ENCODE measurements at regions not wholly inside any gene's neighbourhood (a gene's known extent, or its start where the extent isn't known, plus 50 kb on each side); places are given as distances from the start of the nearest gene placed in this dataset.

DNA sequence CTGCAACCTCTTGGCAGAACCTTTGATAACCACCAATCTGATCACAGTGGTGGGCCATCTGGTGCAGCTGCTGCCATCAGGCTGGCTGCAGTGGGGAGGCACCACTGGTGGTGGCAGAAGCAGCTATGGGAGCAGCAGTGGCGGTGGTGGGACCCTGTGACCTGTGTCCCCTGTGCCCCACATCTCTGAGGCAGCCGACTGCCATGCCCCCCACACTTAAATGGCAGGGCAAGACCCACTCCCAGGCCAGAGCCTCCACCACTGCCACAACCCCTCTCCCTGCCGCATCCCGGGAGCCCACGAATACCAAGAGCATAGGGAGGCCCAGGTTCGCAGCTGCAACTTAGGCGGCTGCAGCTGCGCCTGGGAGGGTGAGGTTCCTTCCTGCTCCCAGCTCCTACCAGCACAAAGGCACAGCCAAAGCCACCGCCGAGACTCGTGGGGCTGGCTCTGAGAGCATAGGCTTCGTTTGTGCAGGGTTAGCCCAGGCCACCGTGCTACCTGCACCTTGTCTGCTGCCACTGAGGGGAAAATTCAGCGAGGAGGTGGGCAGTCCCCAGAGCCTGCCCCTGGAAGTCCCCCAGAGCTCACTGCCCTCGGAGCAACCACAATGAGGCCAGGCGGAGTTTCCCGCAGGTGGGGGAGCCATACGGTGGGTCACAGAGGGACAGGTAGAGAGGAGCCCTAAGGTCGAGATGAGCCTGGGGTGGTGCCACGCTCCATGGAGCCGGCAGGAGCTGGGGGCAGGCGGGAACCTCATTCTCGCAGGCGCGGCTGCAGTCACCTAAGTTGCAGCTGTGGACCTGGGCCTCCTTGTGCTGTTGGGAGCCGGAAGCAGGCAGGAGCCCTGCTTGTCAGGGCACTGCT is 518.7 kb downstream of the RWDD3 start:
- no peak for FAIRE-seq
- TF ChIP-seq, protein P1, sequence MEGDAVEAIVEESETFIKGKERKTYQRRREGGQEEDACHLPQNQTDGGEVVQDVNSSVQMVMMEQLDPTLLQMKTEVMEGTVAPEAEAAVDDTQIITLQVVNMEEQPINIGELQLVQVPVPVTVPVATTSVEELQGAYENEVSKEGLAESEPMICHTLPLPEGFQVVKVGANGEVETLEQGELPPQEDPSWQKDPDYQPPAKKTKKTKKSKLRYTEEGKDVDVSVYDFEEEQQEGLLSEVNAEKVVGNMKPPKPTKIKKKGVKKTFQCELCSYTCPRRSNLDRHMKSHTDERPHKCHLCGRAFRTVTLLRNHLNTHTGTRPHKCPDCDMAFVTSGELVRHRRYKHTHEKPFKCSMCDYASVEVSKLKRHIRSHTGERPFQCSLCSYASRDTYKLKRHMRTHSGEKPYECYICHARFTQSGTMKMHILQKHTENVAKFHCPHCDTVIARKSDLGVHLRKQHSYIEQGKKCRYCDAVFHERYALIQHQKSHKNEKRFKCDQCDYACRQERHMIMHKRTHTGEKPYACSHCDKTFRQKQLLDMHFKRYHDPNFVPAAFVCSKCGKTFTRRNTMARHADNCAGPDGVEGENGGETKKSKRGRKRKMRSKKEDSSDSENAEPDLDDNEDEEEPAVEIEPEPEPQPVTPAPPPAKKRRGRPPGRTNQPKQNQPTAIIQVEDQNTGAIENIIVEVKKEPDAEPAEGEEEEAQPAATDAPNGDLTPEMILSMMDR (IDR thresholded peaks at IDR 0.05; ENCODE audit: insufficient read depth, missing control alignments): no peak
- no peak for DNase-seq (ENCODE audit: insufficient read length, low spot score)

DNA sequence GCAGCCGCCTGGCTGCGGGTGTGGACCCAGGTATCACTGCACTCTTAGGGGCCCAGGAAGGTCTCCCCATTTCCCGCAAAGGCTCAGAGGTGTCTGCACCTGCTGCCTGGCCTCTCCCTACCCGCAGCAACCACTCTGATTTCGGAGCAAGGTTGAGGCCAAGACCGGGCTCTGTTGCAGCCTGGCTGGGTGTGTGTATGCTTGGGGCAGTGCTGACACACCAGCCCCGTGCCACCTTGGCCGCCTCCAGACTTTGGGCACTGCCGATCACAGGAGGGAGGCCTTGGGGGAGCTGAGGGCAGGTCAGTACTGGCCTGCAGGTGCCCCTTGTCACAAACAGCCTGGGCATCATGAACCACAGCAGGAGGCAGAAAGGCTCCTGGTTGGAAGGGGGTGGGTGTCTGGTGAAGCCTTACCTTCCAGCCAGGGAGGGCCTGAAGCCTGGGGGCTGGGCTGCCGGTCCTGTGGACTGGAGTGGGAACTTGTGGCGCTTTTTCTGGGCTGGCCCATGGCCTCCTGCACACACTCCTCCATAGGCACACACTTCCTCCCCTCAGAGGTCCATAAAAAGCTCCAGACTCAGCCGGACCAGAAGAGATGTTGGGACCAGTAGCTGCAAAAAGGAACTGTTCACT is 519.5 kb downstream of the RWDD3 start:
- DNase-seq (ENCODE audit: insufficient read length, low spot score): no peak
- FAIRE-seq: no peak
- TF ChIP-seq, protein P1 (IDR thresholded peaks at IDR 0.05; ENCODE audit: insufficient read depth, missing control alignments): no peak

DNA sequence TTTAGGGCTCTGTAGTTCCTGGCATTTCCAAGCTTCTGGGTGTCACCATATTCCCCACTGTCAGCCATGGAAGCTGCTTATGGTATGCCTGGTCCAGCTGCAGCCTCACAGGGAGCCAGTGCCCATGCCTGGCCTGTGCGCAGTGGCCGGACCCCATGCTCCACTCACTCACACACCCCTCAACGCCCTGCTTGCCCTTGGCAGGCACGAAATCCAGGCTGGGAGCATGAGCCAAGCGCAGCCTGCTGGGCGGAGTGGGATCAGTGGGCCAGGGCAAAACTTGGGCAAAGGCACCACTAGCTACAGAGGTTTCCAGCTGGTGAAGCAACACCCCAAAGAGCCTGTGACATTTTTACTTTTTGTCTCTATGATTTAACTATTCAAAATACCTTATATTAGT is 520.4 kb downstream of the RWDD3 start:
- TF ChIP-seq, protein P1 (IDR thresholded peaks at IDR 0.05; ENCODE audit: insufficient read depth, missing control alignments): no peak
- FAIRE-seq (no peak), DNase-seq (ENCODE audit: insufficient read length, low spot score) (no peak)

DNA sequence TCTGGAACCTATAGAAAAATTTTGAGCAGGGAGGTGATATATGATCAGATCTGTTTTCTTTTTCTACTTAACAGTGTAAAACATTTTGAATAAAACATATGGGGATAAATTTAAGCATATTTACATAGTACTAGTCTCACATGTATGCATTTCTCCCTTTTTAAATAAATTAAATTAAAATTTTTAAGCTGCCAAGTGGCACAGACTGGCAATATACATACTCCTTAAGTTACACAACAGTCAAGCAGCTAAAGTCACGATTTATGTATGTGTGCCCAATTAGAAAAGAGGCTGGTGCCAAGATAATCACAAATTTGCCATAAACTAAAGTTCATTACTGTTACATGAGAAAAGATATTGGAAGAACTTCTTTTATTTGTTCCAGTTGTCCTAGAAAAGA is 532.0 kb downstream of the RWDD3 start:
- DNase-seq (ENCODE audit: insufficient read length, low spot score): no peak
- TF ChIP-seq, protein P1 (IDR thresholded peaks at IDR 0.05; ENCODE audit: insufficient read depth, missing control alignments): no peak
- FAIRE-seq: no peak

DNA sequence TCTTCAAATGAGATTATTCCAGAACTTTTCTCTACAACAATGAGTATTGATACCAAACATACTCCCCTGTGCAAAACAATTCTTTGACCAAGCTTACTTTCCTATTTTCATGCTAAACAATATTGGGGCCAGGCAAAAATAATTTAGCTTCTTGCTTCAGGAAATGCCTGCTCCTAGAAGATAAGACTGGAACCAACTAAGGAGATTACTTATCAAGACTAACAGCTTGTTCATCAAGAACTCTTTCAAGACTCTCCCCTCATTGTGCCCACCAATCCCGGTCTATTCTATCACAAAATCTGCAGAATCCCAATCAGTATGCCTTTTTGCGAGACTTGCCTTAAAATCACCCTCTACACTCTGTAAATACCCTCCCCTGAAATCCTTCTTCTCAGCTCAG is 536.6 kb downstream of the RWDD3 start:
- TF ChIP-seq, protein P1 (IDR thresholded peaks at IDR 0.05; ENCODE audit: insufficient read depth, missing control alignments): no peak
- no peak for DNase-seq (ENCODE audit: insufficient read length, low spot score)
- FAIRE-seq: no peak

DNA sequence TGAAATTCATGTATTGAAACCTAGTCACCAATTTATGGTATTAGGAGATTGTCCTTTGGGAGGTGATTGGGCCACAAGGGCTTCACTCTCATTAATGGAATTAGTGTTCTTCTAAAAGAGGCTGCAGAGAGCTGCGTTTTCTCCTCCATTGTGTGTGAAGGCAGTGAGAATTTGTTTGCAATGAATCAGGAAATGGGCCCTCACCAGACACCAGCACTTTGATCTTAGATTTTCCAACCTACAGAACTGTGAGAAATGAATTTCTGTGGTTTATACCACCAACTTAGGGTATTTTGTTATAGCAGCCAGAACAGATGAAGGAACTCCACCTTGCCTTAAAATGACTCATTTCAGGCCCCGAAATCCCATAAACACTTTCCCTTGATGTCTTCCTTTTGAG is 544.2 kb downstream of the RWDD3 start:
- TF ChIP-seq, protein P1 (IDR thresholded peaks at IDR 0.05; ENCODE audit: insufficient read depth, missing control alignments): no peak
- FAIRE-seq (no peak), DNase-seq (ENCODE audit: insufficient read length, low spot score) (no peak)

DNA sequence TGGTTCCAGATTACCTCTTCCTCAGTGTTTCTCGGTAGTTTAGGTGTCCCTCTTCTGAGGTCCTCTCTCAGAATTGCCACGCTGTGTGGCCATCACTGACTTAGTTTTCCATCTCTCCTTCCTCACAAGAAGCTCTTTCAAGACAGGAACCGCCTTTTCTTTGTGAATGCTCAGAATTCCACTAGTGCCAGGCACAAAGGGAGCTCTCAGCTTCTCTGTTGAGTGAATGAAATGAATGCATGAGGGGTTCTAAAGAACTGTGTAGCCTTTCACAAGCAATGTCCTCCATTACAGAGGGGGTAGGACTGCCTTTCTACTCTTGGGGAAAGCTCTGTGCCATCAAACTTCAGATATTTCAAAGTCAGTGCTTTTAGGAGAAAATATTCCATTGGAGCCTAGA is 546.8 kb downstream of the RWDD3 start:
- TF ChIP-seq, protein P1 (IDR thresholded peaks at IDR 0.05; ENCODE audit: insufficient read depth, missing control alignments): no peak
- no peak for DNase-seq (ENCODE audit: insufficient read length, low spot score)
- FAIRE-seq: no peak

Data from D721Med (cell line).